ENCODE measurements at regions not wholly inside any gene's neighbourhood (a gene's known extent, or its start where the extent isn't known, plus 50 kb on each side); places are given as distances from the start of the nearest gene placed in this dataset.
A peak's percentile ranks its signal among the peaks of the same experiment; 100 is the strongest.

- Histone ChIP-seq H3K27me3 (no peaks in the 10 kb centered on the region), H3K4me1 (peaks cover 8 to 34% of the 10 kb centered on the region in 2 donors), H3K36me3 (no peaks in the 10 kb centered on the region), H3K27ac (peak overlapping the region in 1 of 2 donors; percentile 33), H3K9me3 (no peaks in the 10 kb centered on the region), H3K4me3 (no peak overlapping the region)
- intact Hi-C loops (cut with DNase I): no loop called here
- no peak for TF ChIP-seq CTCF (IDR thresholded peaks at IDR 0.05)
- ATAC-seq (no peak), DNase-seq (no peak)
Observed at GRCh38 chr9:89666950-89667349, 62.1 kb downstream of the GADD45G start.

- intact Hi-C loops (cut with DNase I): no loop called here
- peak overlapping the region in 1 of 2 donors; percentile 7 for H3K27ac ChIP-seq
- ATAC-seq: peak; percentile 74
Observed at GRCh38 chr9:89667726-89668125, 62.9 kb downstream of the GADD45G start.

GRCh38 chr9:89668216-89668865 lies 63.5 kb downstream of the GADD45G start:
- no peaks in the 10 kb centered on the region for H3K36me3 ChIP-seq
- no peak overlapping the region for H3K4me3 ChIP-seq
- TF ChIP-seq CTCF (IDR thresholded peaks at IDR 0.05): no peak
- no peaks in the 10 kb centered on the region for H3K9me3 ChIP-seq
- peak overlapping the region in 1 of 2 donors; percentile 7 for H3K27ac ChIP-seq
- H3K4me1 ChIP-seq: peaks cover 4 to 24% of the 10 kb centered on the region in 2 donors
- intact Hi-C loops (cut with DNase I): no loop called here
- ATAC-seq (peak; percentile 22), DNase-seq (no peak)
- H3K27me3 ChIP-seq: no peaks in the 10 kb centered on the region

More at GRCh38 chr9:89667726-89668125, 62.9 kb downstream of the GADD45G start:
- TF ChIP-seq CTCF (IDR thresholded peaks at IDR 0.05): no peak
- H3K36me3 ChIP-seq: no peaks in the 10 kb centered on the region
- DNase-seq: peak in 1 of 4 donors; percentile 72
- no peak overlapping the region for H3K4me3 ChIP-seq
- no peaks in the 10 kb centered on the region for H3K9me3 ChIP-seq
- no peaks in the 10 kb centered on the region for H3K27me3 ChIP-seq
- H3K4me1 ChIP-seq: peaks cover 6 to 28% of the 10 kb centered on the region in 2 donors

- Histone ChIP-seq H3K4me3 (no peak overlapping the region), H3K4me1 (peaks cover 4 to 22% of the 10 kb centered on the region in 2 donors), H3K9me3 (no peaks in the 10 kb centered on the region), H3K27ac (peak overlapping the region in 1 of 2 donors; percentile 7), H3K36me3 (no peaks in the 10 kb centered on the region), H3K27me3 (no peaks in the 10 kb centered on the region)
- no peak for DNase-seq
- ATAC-seq: no peak
- no peak for TF ChIP-seq CTCF (IDR thresholded peaks at IDR 0.05)
- intact Hi-C loops (cut with DNase I): no loop called here
Observed at GRCh38 chr9:89668866-89669246, 64.0 kb downstream of the GADD45G start.

GRCh38 chr9:89669361-89669842 lies 64.6 kb downstream of the GADD45G start:
- H3K27me3 ChIP-seq: no peaks in the 10 kb centered on the region
- peaks cover 4 to 18% of the 10 kb centered on the region in 2 donors for H3K4me1 ChIP-seq
- H3K36me3 ChIP-seq: no peaks in the 10 kb centered on the region
- no peak for TF ChIP-seq CTCF (IDR thresholded peaks at IDR 0.05)
- no peak for DNase-seq
- no peak overlapping the region for H3K4me3 ChIP-seq
- H3K9me3 ChIP-seq: no peaks in the 10 kb centered on the region
- intact Hi-C loops (cut with DNase I): no loop called here
- ATAC-seq: no peak
- H3K27ac ChIP-seq: no peak overlapping the region
